WTC11 (cell line): ENCODE measurements at regions not wholly inside any gene's neighbourhood (a gene's known extent, or its start where the extent isn't known, plus 50 kb on each side); places are given as distances from the start of the nearest gene placed in this dataset.

Experiments used
- ATAC-seq: fragments of 200-7000 bp; cut with Tn5 transposase; 2 replicates; pipeline ENCODE4 v1.10.0; 2021; ENCODE audit warnings: mild to moderate bottlenecking, moderate library complexity
- CTCF ChIA-PET: fragments of 300-600 bp; sonication (Branson Sonifier 250); formaldehyde crosslinking; loops from one replicate; lab custom pipeline; 2021; ENCODE audit warnings: antibody characterized with exemption; lab: Charles Lee
- POLR2A ChIA-PET: fragments of 350-600 bp; sonication (Branson Sonifier 250); formaldehyde crosslinking; loops from one replicate; lab custom pipeline; 2021; ENCODE audit warnings: antibody characterized with exemption; lab: Charles Lee
- DNase-seq: peaks from one replicate; pipeline ENCODE4 v3.0.0; 2021; ENCODE audit warnings: low spot score
- H3K27ac Mint-ChIP-seq: 2 replicates; pipeline ENCODE4 v1.8.0; 2021; ENCODE audit warnings: mixed read lengths
- H3K27me3 Mint-ChIP-seq: 2 replicates; pipeline ENCODE4 v1.8.0; 2021; ENCODE audit warnings: low read depth, mild to moderate bottlenecking, moderate library complexity, mixed read lengths
- H3K36me3 Mint-ChIP-seq: 2 replicates; pipeline ENCODE4 v1.8.0; 2021; ENCODE audit warnings: mixed read lengths
- H3K4me1 Mint-ChIP-seq: 2 replicates; pipeline ENCODE4 v1.8.0; 2022; ENCODE audit warnings: mixed read lengths
- H3K4me3 Mint-ChIP-seq: 2 replicates; pipeline ENCODE4 v1.8.0; 2021; ENCODE audit warnings: mild to moderate bottlenecking, moderate library complexity, mixed read lengths
- H3K9me3 Mint-ChIP-seq: 2 replicates; pipeline ENCODE4 v1.8.0; 2021; ENCODE audit warnings: mixed read lengths
- AR ChIP-seq: fragments of 250-450 bp; sonication (Bioruptor Pico); IDR thresholded peaks from 2 replicates; pipeline ENCODE4 v1.9.0; 2021; ENCODE audit warnings: mild to moderate bottlenecking
- ATF1 ChIP-seq: sonication (generic); formaldehyde crosslinking; IDR thresholded peaks from 2 replicates; pipeline ENCODE4 v1.8.1; 2023; ENCODE audit warnings: mild to moderate bottlenecking, moderate library complexity, missing genetic modification reagents
- CREB1 ChIP-seq: sonication (generic); formaldehyde crosslinking; IDR thresholded peaks from 2 replicates; pipeline ENCODE4 v1.8.0; 2023; ENCODE audit warnings: mild to moderate bottlenecking, missing genetic modification reagents
- CREM ChIP-seq: sonication (generic); formaldehyde crosslinking; IDR thresholded peaks from 2 replicates; pipeline ENCODE4 v1.8.1; 2022; ENCODE audit warnings: mild to moderate bottlenecking, missing genetic modification reagents, moderate library complexity
- E2F1 ChIP-seq: sonication (generic); formaldehyde crosslinking; IDR thresholded peaks from 2 replicates; pipeline ENCODE4 v1.8.0; 2022; ENCODE audit warnings: mild to moderate bottlenecking, missing genetic modification reagents
- ELF4 ChIP-seq: sonication (generic); formaldehyde crosslinking; IDR thresholded peaks from 2 replicates; pipeline ENCODE4 v1.8.1; 2022; ENCODE audit warnings: low read depth, mild to moderate bottlenecking, moderate library complexity, missing genetic modification reagents
- EMX1 ChIP-seq: fragments of 250-450 bp; sonication (Bioruptor Pico); IDR thresholded peaks from 2 replicates; pipeline ENCODE4 v1.8.0; 2021; ENCODE audit warnings: mild to moderate bottlenecking
- ETV6 ChIP-seq: sonication (generic); formaldehyde crosslinking; IDR thresholded peaks from 2 replicates; pipeline ENCODE4 v1.8.1; 2022; ENCODE audit warnings: mild to moderate bottlenecking, missing genetic modification reagents
- FOXP1 ChIP-seq: sonication (generic); formaldehyde crosslinking; IDR thresholded peaks from 2 replicates; pipeline ENCODE4 v1.8.0; 2022; ENCODE audit warnings: missing genetic modification reagents, mild to moderate bottlenecking, moderate library complexity, borderline replicate concordance
- HMGXB4 ChIP-seq: sonication (generic); formaldehyde crosslinking; IDR thresholded peaks from 2 replicates; pipeline ENCODE4 v1.8.1; 2023; ENCODE audit warnings: mild to moderate bottlenecking, moderate library complexity, missing genetic modification reagents
- IRF1 ChIP-seq: sonication (generic); formaldehyde crosslinking; IDR thresholded peaks from 2 replicates; pipeline ENCODE4 v1.8.0; 2023; ENCODE audit warnings: missing genetic modification reagents
- IRF2 ChIP-seq: sonication (generic); formaldehyde crosslinking; IDR thresholded peaks from 2 replicates; pipeline ENCODE4 v1.8.0; 2022; ENCODE audit warnings: low read depth, missing genetic modification reagents, borderline replicate concordance
- NFATC4 ChIP-seq: fragments of 250-450 bp; sonication (Bioruptor Pico); IDR thresholded peaks from 2 replicates; pipeline ENCODE4 v1.9.0; 2021; ENCODE audit warnings: mild to moderate bottlenecking
- NR2C2 ChIP-seq: sonication (generic); formaldehyde crosslinking; IDR thresholded peaks from 2 replicates; pipeline ENCODE4 v1.8.0; 2022; ENCODE audit warnings: mild to moderate bottlenecking, missing genetic modification reagents
- SMAD4 ChIP-seq: sonication (generic); formaldehyde crosslinking; IDR thresholded peaks from 2 replicates; pipeline ENCODE4 v1.8.0; 2022; ENCODE audit warnings: mild to moderate bottlenecking, missing genetic modification reagents
- SP1 ChIP-seq: sonication (generic); formaldehyde crosslinking; conservative IDR thresholded peaks from 2 replicates; pipeline ENCODE4 v1.8.1; 2022; ENCODE audit warnings: missing genetic modification reagents
- TP53 ChIP-seq: sonication (generic); formaldehyde crosslinking; IDR thresholded peaks from 2 replicates; pipeline ENCODE4 v1.8.1; 2023; ENCODE audit warnings: mild to moderate bottlenecking, missing genetic modification reagents
- ZNF121 ChIP-seq: sonication (generic); formaldehyde crosslinking; IDR thresholded peaks from 2 replicates; pipeline ENCODE4 v1.8.0; 2023; ENCODE audit warnings: missing genetic modification reagents
- ZNF317 ChIP-seq: sonication (generic); formaldehyde crosslinking; IDR thresholded peaks from 2 replicates; pipeline ENCODE4 v1.8.1; 2023; ENCODE audit warnings: low read depth, mild to moderate bottlenecking, moderate library complexity, missing genetic modification reagents, borderline replicate concordance
- TF ChIP-seq, protein P1 (sequence below): sonication (generic); formaldehyde crosslinking; IDR thresholded peaks from 2 replicates; pipeline ENCODE4 v1.8.1; 2022; ENCODE audit warnings: low read depth, missing genetic modification reagents, borderline replicate concordance
- TF ChIP-seq, protein P2 (sequence below): sonication (generic); formaldehyde crosslinking; IDR thresholded peaks from 2 replicates; pipeline ENCODE4 v1.8.0; 2022; ENCODE audit warnings: mild to moderate bottlenecking, missing genetic modification reagents
- TF ChIP-seq, protein P3 (sequence below): sonication (generic); formaldehyde crosslinking; IDR thresholded peaks from 2 replicates; pipeline ENCODE4 v1.8.1; 2022; ENCODE audit warnings: missing genetic modification reagents, borderline replicate concordance
- TF ChIP-seq, protein P4 (sequence below): sonication (generic); formaldehyde crosslinking; IDR thresholded peaks from 2 replicates; pipeline ENCODE4 v1.8.1; 2022; ENCODE audit warnings: low read depth, mild to moderate bottlenecking, moderate library complexity, missing genetic modification reagents, borderline replicate concordance

DNA sequence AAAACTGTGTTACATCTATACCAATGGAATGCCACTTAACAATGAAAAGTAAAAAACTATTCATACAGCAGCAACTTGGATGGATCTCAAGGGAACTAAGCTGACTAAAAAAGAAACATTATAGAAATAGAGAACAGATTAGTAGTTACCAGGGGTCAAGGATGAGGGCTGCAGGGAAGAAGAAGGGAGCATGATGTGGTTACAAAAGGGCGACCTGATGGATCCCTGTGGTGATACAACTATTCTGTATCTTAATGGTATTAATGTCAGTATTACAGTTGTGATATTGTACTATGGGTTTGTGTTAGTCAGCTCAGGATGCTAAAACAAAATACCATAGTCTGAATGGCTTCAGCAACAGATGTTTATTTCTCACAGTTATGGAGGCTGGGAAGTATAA lies 190.7 kb downstream of the ZNF674 start (continued):
- TF ChIP-seq, protein P1, sequence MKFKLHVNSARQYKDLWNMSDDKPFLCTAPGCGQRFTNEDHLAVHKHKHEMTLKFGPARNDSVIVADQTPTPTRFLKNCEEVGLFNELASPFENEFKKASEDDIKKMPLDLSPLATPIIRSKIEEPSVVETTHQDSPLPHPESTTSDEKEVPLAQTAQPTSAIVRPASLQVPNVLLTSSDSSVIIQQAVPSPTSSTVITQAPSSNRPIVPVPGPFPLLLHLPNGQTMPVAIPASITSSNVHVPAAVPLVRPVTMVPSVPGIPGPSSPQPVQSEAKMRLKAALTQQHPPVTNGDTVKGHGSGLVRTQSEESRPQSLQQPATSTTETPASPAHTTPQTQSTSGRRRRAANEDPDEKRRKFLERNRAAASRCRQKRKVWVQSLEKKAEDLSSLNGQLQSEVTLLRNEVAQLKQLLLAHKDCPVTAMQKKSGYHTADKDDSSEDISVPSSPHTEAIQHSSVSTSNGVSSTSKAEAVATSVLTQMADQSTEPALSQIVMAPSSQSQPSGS (CRISPR knock-in tag), result no peak
- no peak for TF ChIP-seq NR2C2
- no peak for TF ChIP-seq ELF4
- no peak for TF ChIP-seq TP53 (CRISPR knock-in tag)

GRCh38 chrX:46341767-46342322 lies 203.4 kb downstream of the ZNF674 start:
- TF ChIP-seq FOXP1 (CRISPR knock-in tag) (no peak), ZNF121 (CRISPR knock-in tag) (no peak), SMAD4 (CRISPR knock-in tag) (no peak), IRF2 (no peak), CREM (CRISPR knock-in tag) (no peak), E2F1 (CRISPR knock-in tag) (no peak), IRF1 (CRISPR knock-in tag) (no peak), SP1 (no peak), ATF1 (no peak), HMGXB4 (CRISPR knock-in tag) (no peak), ZNF317 (CRISPR knock-in tag) (no peak), EMX1 (CRISPR knock-in tag) (no peak), ETV6 (CRISPR knock-in tag) (no peak), CREB1 (CRISPR knock-in tag) (no peak), AR (no peak), NFATC4 (CRISPR knock-in tag) (no peak)
- TF ChIP-seq, protein P2, sequence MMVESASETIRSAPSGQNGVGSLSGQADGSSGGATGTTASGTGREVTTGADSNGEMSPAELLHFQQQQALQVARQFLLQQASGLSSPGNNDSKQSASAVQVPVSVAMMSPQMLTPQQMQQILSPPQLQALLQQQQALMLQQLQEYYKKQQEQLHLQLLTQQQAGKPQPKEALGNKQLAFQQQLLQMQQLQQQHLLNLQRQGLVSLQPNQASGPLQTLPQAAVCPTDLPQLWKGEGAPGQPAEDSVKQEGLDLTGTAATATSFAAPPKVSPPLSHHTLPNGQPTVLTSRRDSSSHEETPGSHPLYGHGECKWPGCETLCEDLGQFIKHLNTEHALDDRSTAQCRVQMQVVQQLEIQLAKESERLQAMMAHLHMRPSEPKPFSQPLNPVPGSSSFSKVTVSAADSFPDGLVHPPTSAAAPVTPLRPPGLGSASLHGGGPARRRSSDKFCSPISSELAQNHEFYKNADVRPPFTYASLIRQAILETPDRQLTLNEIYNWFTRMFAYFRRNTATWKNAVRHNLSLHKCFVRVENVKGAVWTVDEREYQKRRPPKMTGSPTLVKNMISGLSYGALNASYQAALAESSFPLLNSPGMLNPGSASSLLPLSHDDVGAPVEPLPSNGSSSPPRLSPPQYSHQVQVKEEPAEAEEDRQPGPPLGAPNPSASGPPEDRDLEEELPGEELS, result no peak
- TF ChIP-seq, protein P3, sequence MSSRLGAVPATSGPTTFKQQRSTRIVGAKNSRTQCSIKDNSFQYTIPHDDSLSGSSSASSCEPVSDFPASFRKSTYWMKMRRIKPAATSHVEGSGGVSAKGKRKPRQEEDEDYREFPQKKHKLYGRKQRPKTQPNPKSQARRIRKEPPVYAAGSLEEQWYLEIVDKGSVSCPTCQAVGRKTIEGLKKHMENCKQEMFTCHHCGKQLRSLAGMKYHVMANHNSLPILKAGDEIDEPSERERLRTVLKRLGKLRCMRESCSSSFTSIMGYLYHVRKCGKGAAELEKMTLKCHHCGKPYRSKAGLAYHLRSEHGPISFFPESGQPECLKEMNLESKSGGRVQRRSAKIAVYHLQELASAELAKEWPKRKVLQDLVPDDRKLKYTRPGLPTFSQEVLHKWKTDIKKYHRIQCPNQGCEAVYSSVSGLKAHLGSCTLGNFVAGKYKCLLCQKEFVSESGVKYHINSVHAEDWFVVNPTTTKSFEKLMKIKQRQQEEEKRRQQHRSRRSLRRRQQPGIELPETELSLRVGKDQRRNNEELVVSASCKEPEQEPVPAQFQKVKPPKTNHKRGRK (CRISPR knock-in tag), result no peak
- TF ChIP-seq, protein P4, sequence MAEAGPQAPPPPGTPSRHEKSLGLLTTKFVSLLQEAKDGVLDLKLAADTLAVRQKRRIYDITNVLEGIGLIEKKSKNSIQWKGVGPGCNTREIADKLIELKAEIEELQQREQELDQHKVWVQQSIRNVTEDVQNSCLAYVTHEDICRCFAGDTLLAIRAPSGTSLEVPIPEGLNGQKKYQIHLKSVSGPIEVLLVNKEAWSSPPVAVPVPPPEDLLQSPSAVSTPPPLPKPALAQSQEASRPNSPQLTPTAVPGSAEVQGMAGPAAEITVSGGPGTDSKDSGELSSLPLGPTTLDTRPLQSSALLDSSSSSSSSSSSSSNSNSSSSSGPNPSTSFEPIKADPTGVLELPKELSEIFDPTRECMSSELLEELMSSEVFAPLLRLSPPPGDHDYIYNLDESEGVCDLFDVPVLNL (CRISPR knock-in tag), result no peak
- TF ChIP-seq, all 79 proteins: peak for 0
- Mint-ChIP-seq H3K4me3 (no peak overlapping the region), H3K9me3 (no peaks in the 10 kb centered on the region), H3K4me1 (peaks cover 21% of the 10 kb centered on the region), H3K27me3 (no peaks in the 10 kb centered on the region), H3K27ac (no peak overlapping the region), H3K36me3 (no peaks in the 10 kb centered on the region)
- ATAC-seq (no peak), DNase-seq (no peak)
- POLR2A ChIA-PET, result no interaction called here
- CTCF ChIA-PET, result no interaction called here
